ENCODE measurements at regions not wholly inside any gene's neighbourhood (a gene's known extent, or its start where the extent isn't known, plus 50 kb on each side); places are given as distances from the start of the nearest gene placed in this dataset.
A peak's percentile ranks its signal among the peaks of the same experiment; 100 is the strongest.

GRCh38 chr16:17031484-17032268, 439.1 kb downstream of the XYLT1 start:
- Histone ChIP-seq H4K20me1 (replicated peaks in 1 of 2; ENCODE audit: control insufficient read depth in 1 of 2, insufficient read depth in 2 of 2, low read length in 2 of 2) (no peaks in the 10 kb centered on the region), H2BK120ac (replicated peaks; ENCODE audit: low read depth, low read length) (no peak overlapping the region), H2BK5ac (ENCODE audit: low read depth, low read length) (no peak overlapping the region), H4K91ac (replicated peaks; ENCODE audit: insufficient read length, low read length) (no peak overlapping the region), H4K8ac (ENCODE audit: extremely low read depth, insufficient read depth, low read length) (no peak overlapping the region), H3K23ac (ENCODE audit: insufficient read length) (no peak overlapping the region), H3K9me3 (ENCODE audit: insufficient read depth in 2 of 2, low read depth in 1 of 2, low read length in 1 of 2) (peaks cover 2 to 7% of the 10 kb centered on the region in 2 experiments; a peak in 1 of 4 replicates), H3K4ac (replicated peaks; ENCODE audit: insufficient read length, low read depth, low read length) (peak overlapping the region; percentile 27), H3K79me2 (ENCODE audit: control insufficient read depth in 1 of 2, insufficient read depth in 2 of 2, low read length in 2 of 2) (no peaks in the 10 kb centered on the region), H3K14ac (ENCODE audit: insufficient read length) (no peak overlapping the region), H2AK5ac (ENCODE audit: low read depth, low read length) (no peak overlapping the region), H3K9ac (replicated peaks in 1 of 4; ENCODE audit: extremely low read depth in 1 of 4, low read depth in 3 of 4, low read length in 3 of 4) (no peak overlapping the region), H2AFZ (ENCODE audit: low read length) (no peak overlapping the region), H3K56ac (replicated peaks; ENCODE audit: insufficient read length, low read depth, low read length) (no peak overlapping the region), H2BK20ac (ENCODE audit: low read length) (no peak overlapping the region), H3K36me3 (ENCODE audit: control insufficient read depth in 2 of 4, insufficient read depth in 4 of 4, low read length in 3 of 4) (no peaks in the 10 kb centered on the region), H2BK15ac (ENCODE audit: low read length) (no peak overlapping the region), H3K27ac (ENCODE audit: low read depth, low read length) (no peak overlapping the region), H3K18ac (ENCODE audit: extremely low read depth, low read length) (no peak overlapping the region), H3K23me2 (ENCODE audit: low read depth, low read length) (no peaks in the 10 kb centered on the region), H3K79me1 (ENCODE audit: low read depth, low read length) (no peaks in the 10 kb centered on the region), H3K4me2 (ENCODE audit: insufficient read depth in 1 of 2, low read depth in 2 of 2, low read length in 2 of 2) (no peak overlapping the region), H4K5ac (ENCODE audit: insufficient read length, low read depth, low read length) (no peak overlapping the region), H3K4me3 (ENCODE audit: extremely low read depth in 1 of 4, insufficient read depth in 2 of 4, low read depth in 3 of 4, low read length in 4 of 4) (no peak overlapping the region), H3K4me1 (replicated peaks in 1 of 4; ENCODE audit: control insufficient read depth in 3 of 4, insufficient read depth in 4 of 4, low read length in 3 of 4) (no peaks in the 10 kb centered on the region), H3K27me3 (replicated peaks in 1 of 4; ENCODE audit: control insufficient read depth in 3 of 4, extremely low read depth in 1 of 4, insufficient read depth in 3 of 4, low read length in 3 of 4) (no peaks in the 10 kb centered on the region), H2BK12ac (ENCODE audit: low read depth, low read length) (no peak overlapping the region)
- TF ChIP-seq SAP30 (IDR thresholded peaks at IDR 0.05; ENCODE audit: insufficient read depth, insufficient replicate concordance, low read length) (no peak), TBP (IDR thresholded peaks at IDR 0.05; ENCODE audit: low read depth, low read length) (peak; percentile 76), TAF7 (optimal IDR thresholded peaks at IDR 0.05; ENCODE audit: borderline replicate concordance, low read depth, low read length) (peak; percentile 97), POLR2A (IDR thresholded peaks at IDR 0.05; ENCODE audit: control extremely low read depth in 1 of 2, low read depth in 2 of 2, low read length in 2 of 2) (peak; percentile 37 to 65)
- WGBS, 2 experiments (ENCODE audit: extremely low coverage in 1 of 2, insufficient coverage in 1 of 2, insufficient read length in 1 of 2, insufficient replicate concordance in 2 of 2, low coverage in 1 of 2, low lambda C conversion rate in 2 of 2, missing lambda C conversion rate in 1 of 2) = 92% methylated on average over 1 of the region's 1 CpG; no CpG with 5 or more reads in 1 of the 2 experiments
- no peak for FAIRE-seq
- ChIA-PET CTCF (ENCODE audit: partially characterized antibody) (interaction anchor here (0.6 kb wide), 2 partner anchors 20 to 161 kb away, joined by 3 read pairs; no protein-coding TSS in a partner anchor), POLR2A (ENCODE audit: partially characterized antibody) (interaction anchor here (0.6 to 1.4 kb wide), 2 partner anchors 24 to 74 kb away, joined by 3 to 6 read pairs; no protein-coding TSS in a partner anchor)
- no peak for DNase-seq (ENCODE audit: low read depth in 1 of 2, low spot score in 2 of 2)

All from H1 (cell line).